Heart left ventricle (tissue), 16 donors: ENCODE measurements at regions not wholly inside any gene's neighbourhood (a gene's known extent, or its start where the extent isn't known, plus 50 kb on each side); places are given as distances from the start of the nearest gene placed in this dataset.

ENCODE experiments used
- ATAC-seq, 4 donors: fragments of 200-7000 bp; cut with Tn5 transposase; one replicate each; pipeline ENCODE4 v1.9.1; 2020 to 2022; ENCODE audit warnings: moderate library complexity in 4 of 4, mild to moderate bottlenecking in 3 of 4, moderate number of reproducible peaks in 1 of 4
- DNase-seq, 5 donors: peaks; one replicate each; pipeline ENCODE4 v3.0.0-alpha.2; 2020
- H3K27ac ChIP-seq, 12 donors: fragments of 200-600 bp; sonication (generic) in 4 of 12; one replicate each; pipeline versions ENCODE4 v1.5.0 to v1.8.0; 2016 to 2022; ENCODE audit warnings: mild to moderate bottlenecking in 2 of 12
- H3K27me3 ChIP-seq, 9 donors: fragments of 200-600 bp; sonication (generic) in 2 of 9; one replicate each; pipeline versions ENCODE4 v1.5.1 to v1.8.0; 2016 to 2022; ENCODE audit warnings: mild to moderate bottlenecking in 3 of 9
- H3K36me3 ChIP-seq, 9 donors: fragments of 200-600 bp; sonication (generic) in 2 of 9; one replicate each; pipeline versions ENCODE4 v1.5.0 to v1.8.0; 2018 to 2022; ENCODE audit warnings: mild to moderate bottlenecking in 2 of 9
- H3K4me1 ChIP-seq, 12 donors: fragments of 200-600 bp; sonication (generic) in 4 of 12; one replicate each; pipeline versions ENCODE4 v1.5.0 to v1.8.0; 2016 to 2022; ENCODE audit warnings: mild to moderate bottlenecking in 3 of 12
- H3K4me3 ChIP-seq, 12 donors: fragments of 200-600 bp; sonication (generic) in 4 of 12; one replicate each; pipeline versions ENCODE4 v1.5.0 to v1.8.0; 2017 to 2022; ENCODE audit warnings: mild to moderate bottlenecking in 9 of 12, moderate library complexity in 4 of 12
- H3K9me3 ChIP-seq, 12 donors: fragments of 200-600 bp; sonication (generic) in 4 of 12; one replicate each; pipeline versions ENCODE4 v1.5.0 to v1.8.0; 2016 to 2022; ENCODE audit warnings: mild to moderate bottlenecking in 1 of 12
- CTCF ChIP-seq, 12 donors: fragments of 200-600 bp; sonication (generic) in 4 of 12; IDR thresholded peaks; one replicate each; pipeline versions ENCODE4 v1.5.0 to v1.8.0; 2018 to 2022; ENCODE audit warnings: antibody characterized with exemption in 12 of 12, mild to moderate bottlenecking in 5 of 12
- POLR2A ChIP-seq, 2 donors: fragments of 450-650 bp; IDR thresholded peaks; one replicate each; pipeline ENCODE4 v1.6.1; 2017; ENCODE audit warnings: antibody characterized with exemption in 2 of 2, mild to moderate bottlenecking in 2 of 2, moderate library complexity in 2 of 2
- WGBS, 4 donors: extraction: QIAGEN DNeasy Blood & Tissue Kit in 2 of 4; methylation state at CpG; one replicate each; pipeline versions ENCODE4 v1.1.5 to v1.1.7; 2013 to 2018; 5-methylcytosine and 5-hydroxymethylcytosine counted together
- intact Hi-C, 10 donors: fragments of 100-400 bp; cut with DNase I; formaldehyde crosslinking; loops; one replicate each; pipeline versions ENCODE4 v1.11.1 to v1.14.2; 2022
- donor health status: ischemic (EF 13 %, LVEDD 7.1; RV severe dilation, severe dysfunction).
- donor health status: healthy with polysubstance abuse.
- donor health status: DM: no; HTN: yes; CAD: no.
- donor health status: DM: no; HTN: no; CAD: no.
- donor health status: ischemic (EF 25% LVEDD 6.9; RV normal size, moderate dysfunction).
- donor health status: ischemic (EF 25% LVEDD 5.7; RV mildly dilated, moderate dysfunction).
- donor health status: healthy.
- donor health status: DM: yes; HTN: yes; CAD: no.
- donor health status: ischemic (EF 35%, LVEDD 5.7; RV mildly dilated, moderate dysfunction).
- donor health status: nonischemic (EF 11% LVEDD 7.7; RV severe dilation, severe dysfunction).
- donor health status: DM: yes; HTN: yes; CAD: no.
- donor health status: PGD.
- donor health status: ischemic (EF 29% LVEDD 5.4; RV normal size, mild dysfunction).
- donor health status: nonischemic (EF 23%, LVEDD 6.1; RV moderate dilation, normal function).

DNA sequence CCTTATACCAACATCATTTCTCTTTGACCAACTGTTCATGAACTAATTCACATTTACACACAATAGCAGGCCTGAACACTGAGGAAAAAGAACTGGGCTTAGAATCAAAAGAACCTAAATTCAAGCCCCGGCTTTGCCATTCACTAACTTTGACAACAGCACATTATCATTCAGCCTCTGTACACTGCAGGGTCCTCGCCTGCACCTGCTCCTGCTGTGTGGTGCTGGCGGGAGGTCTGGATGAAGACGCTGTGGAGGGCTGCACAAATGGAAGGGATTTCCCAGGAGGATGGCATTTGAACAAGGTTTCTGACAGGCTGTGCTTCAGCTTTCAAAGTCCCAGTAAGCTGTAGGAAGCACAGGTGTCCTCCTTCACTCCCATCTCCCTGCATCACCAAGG lies 151.2 kb downstream of the ZDHHC21 start:
- no peak for DNase-seq
- no peak overlapping the region for H3K4me3 ChIP-seq
- intact Hi-C loops = no loop called here
- no peak for TF ChIP-seq CTCF (IDR thresholded peaks at IDR 0.05)
- no peak for TF ChIP-seq POLR2A (IDR thresholded peaks at IDR 0.05)
- no peak for ATAC-seq
- no peaks in the 10 kb centered on the region for H3K27me3 ChIP-seq
- 82 to 88% (median 86%) methylated on average over 4 of the region's 4 CpGs for WGBS, 4 donors
- H3K27ac ChIP-seq = no peak overlapping the region
- H3K36me3 ChIP-seq = no peaks in the 10 kb centered on the region
- no peaks in the 10 kb centered on the region for H3K4me1 ChIP-seq
- no peaks in the 10 kb centered on the region for H3K9me3 ChIP-seq

DNA sequence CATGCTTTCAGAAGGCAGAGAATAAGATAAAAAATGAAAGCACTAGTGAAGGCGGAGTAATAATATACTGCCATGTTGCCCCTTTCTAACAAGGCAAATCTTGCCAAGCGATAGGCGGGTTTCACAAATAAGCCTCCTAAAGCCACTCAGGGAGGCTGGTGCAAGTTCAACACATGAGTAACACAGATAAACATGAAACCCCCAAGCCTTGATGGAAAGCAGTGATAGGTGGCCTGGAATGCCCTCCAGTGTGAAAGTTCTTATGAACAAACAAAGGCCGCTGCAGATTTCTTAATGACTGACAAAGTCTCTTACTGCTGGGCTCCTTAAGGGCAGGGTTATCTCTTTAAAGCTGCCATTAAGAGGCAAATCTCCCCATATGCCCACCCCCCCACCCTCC lies 154.7 kb downstream of the ZDHHC21 start:
- DNase-seq = no peak
- no peak overlapping the region for H3K27ac ChIP-seq
- no peak overlapping the region for H3K4me3 ChIP-seq
- ATAC-seq = no peak
- intact Hi-C loops = loop anchor here in 3 of 10 donors (10.0 kb wide), 3 partner anchors 54 to 116 kb away; no protein-coding TSS in a partner anchor
- peaks cover 0 to 13% (median 7%) of the 10 kb centered on the region in 12 donors for H3K4me1 ChIP-seq
- no peaks in the 10 kb centered on the region for H3K36me3 ChIP-seq
- WGBS, 4 donors = 84 to 94% (median 91%) methylated on average over 4 of the region's 4 CpGs
- no peaks in the 10 kb centered on the region for H3K27me3 ChIP-seq
- no peaks in the 10 kb centered on the region for H3K9me3 ChIP-seq
- TF ChIP-seq CTCF (IDR thresholded peaks at IDR 0.05) (no peak), POLR2A (IDR thresholded peaks at IDR 0.05) (no peak)

DNA sequence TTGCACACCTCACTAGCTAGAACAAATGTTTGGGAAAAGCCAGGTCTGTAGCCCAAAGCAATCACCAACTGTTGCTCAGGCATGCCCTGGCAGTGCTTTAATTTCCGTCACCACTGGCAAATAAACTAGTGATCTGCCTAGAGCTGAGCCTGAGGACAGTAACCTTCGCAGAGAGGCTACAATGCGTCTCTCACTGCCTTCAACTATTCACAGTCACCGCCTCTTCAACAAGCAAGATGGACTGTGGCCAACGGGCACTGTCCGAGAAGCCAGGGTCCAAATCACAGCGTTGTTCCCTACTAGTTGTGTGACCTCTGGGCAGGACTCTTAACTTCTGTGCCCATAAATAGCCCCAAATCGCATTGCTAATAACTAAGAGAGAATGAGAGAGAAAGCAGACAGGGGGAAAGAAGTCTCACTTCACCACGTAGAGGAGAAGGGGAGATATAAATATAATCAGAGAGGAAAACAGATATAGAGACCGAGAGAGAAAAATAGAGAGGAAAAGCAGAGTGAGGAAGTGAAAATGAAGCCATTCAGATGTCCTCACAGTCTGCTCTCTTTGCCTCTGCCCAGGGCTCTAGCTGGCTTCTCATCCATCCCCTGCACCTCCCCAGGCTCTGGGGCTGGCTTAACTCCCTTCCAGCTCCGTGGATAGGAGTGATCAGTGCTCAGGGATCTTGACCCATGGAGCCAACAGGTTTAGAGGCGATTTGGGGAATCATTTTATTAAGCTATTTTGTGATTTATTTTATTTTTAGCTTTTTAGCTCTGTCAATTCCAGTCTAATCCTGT lies 157.9 kb downstream of the ZDHHC21 start:
- H3K36me3 ChIP-seq = no peaks in the 10 kb centered on the region

More for the DNA sequence above, 157.9 kb downstream of the ZDHHC21 start:
- DNase-seq (peak in 4 of 5 donors; percentile 44 to 87 (median 74)), ATAC-seq (peak; percentile 89 to 96 (median 92))
- peak overlapping the region; percentile 36 to 87 (median 75) for H3K27ac ChIP-seq
- H3K9me3 ChIP-seq = no peaks in the 10 kb centered on the region
- 27 to 38% (median 34%) methylated on average over 12 of the region's 12 CpGs for WGBS, 4 donors
- H3K4me1 ChIP-seq = peaks cover 0 to 13% (median 7%) of the 10 kb centered on the region in 12 donors
- intact Hi-C loops = loop anchor here in 3 of 10 donors (10.0 kb wide), 3 partner anchors 51 to 119 kb away; no protein-coding TSS in a partner anchor
- H3K4me3 ChIP-seq = peak overlapping the region in 6 of 12 donors; percentile 20 to 38 (median 22)
- H3K27me3 ChIP-seq = no peaks in the 10 kb centered on the region
- TF ChIP-seq POLR2A (IDR thresholded peaks at IDR 0.05) = no peak
- TF ChIP-seq CTCF (IDR thresholded peaks at IDR 0.05) = no peak
